GM20000 (cell line): ENCODE measurements at regions not wholly inside any gene's neighbourhood (a gene's known extent, or its start where the extent isn't known, plus 50 kb on each side); places are given as distances from the start of the nearest gene placed in this dataset.

Experiments used
- DNase-seq: peaks from one replicate; pipeline ENCODE4 v3.0.0; 2012; ENCODE audit warnings: low spot score
- TF ChIP-seq, protein P1 (sequence below): IDR thresholded peaks from 2 replicates; pipeline ENCODE4 v1.5.1; 2012; ENCODE audit warnings: mild to moderate bottlenecking, control low read depth; ENCODE audit errors: extremely low read depth, missing control alignments

DNA sequence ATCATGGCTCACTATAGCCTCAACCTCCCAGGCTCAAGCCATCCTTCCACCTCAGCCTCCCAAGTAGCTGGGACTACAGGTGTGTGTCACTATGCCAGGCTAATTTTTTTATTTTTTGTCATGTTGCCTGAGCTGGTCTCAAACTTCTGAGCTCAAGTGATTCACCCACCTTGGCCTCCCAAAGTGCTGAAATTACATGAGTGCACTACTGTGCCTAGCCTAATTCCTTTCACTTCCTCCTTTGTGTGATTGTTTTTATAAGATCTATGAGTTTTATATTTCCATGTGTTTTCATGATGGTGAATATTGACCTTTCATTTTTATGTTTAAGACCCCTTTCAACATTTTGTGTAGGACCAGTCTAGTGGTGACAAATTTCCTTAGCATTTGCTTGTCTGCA is 55.2 kb upstream of the IL12B start:
- no peak for DNase-seq
- TF ChIP-seq, protein P1, sequence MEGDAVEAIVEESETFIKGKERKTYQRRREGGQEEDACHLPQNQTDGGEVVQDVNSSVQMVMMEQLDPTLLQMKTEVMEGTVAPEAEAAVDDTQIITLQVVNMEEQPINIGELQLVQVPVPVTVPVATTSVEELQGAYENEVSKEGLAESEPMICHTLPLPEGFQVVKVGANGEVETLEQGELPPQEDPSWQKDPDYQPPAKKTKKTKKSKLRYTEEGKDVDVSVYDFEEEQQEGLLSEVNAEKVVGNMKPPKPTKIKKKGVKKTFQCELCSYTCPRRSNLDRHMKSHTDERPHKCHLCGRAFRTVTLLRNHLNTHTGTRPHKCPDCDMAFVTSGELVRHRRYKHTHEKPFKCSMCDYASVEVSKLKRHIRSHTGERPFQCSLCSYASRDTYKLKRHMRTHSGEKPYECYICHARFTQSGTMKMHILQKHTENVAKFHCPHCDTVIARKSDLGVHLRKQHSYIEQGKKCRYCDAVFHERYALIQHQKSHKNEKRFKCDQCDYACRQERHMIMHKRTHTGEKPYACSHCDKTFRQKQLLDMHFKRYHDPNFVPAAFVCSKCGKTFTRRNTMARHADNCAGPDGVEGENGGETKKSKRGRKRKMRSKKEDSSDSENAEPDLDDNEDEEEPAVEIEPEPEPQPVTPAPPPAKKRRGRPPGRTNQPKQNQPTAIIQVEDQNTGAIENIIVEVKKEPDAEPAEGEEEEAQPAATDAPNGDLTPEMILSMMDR = no peak

DNA sequence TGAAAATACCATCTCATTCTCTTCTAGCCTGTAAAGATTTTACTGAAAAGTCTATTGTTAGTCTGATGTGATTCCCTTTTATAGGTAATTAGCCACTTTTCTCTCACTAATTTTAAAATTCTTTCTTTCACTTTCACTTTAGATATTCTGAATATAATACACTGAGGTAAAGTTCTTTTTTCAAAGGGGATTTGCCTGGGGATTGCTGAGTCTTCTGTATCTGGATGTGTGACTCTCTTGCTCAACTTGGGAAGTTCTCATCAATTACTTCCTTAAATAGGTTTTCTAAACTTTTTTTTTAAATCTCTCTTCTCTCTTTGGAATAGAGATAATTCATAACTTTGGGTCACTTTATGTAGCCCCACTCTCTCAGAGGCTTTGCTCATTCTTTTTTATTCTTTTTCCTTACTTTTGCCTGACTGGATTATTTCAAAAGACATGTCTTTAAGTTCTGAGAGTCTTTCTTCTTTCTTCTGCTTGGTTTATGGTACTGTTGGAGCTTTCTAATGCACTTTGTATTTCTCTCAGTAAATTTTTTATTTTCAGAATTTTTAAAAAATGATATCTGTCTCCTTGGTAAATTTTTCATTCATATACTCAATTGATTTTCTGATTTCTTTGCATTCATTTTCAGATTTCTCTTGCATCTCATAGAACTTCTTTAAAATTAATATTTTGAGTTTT is 55.9 kb upstream of the IL12B start:
- TF ChIP-seq, protein P1 = no peak
- DNase-seq = no peak

DNA sequence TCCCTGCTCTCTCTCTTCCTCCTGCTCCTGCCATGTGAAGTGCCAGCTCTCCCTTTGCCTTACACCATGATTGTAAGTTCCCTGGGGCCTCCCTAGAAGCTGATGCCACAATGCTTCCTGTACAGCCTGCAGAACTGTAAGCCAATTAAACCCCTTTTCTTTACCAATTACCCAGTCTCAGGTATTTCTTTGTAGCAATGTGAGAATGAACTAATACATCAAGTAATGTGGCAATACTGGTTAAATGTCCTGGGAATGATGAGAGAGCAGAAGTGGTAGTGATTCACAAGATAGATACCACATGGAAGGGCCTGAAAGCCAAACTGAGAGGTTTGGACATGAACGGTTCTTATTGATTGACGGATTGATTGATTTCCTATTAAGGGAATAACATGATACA is 62.6 kb upstream of the IL12B start:
- TF ChIP-seq, protein P1 = no peak
- DNase-seq = no peak

DNA sequence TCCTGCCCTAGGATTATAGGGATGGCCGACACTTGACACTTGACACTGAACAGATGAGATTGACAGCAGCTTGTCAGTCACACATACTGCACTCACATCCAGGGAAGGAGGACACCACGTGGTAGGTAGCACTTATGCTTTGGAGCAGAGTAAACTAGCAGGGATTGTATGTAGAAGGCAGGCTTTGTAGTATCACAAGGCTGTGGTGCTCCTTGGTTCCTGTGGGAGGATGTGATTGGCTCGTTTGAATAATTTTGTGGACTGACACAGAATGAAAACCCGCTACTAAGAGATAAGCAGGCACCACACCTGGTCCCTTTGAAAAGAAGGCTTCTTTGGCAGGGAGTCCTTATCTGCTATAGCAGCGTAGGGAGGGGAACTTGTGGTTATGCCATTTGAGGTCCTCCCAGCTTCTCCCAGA is 63.6 kb upstream of the IL12B start:
- TF ChIP-seq, protein P1 = no peak
- no peak for DNase-seq

GRCh38 chr5:159395202-159395601 is 64.9 kb upstream of the IL12B start:
- TF ChIP-seq, protein P1 = no peak
- no peak for DNase-seq

- TF ChIP-seq, protein P1 = no peak
- no peak for DNase-seq
Observed at GRCh38 chr5:159398936-159399335, 68.6 kb upstream of the IL12B start.

GRCh38 chr5:159400476-159400875 is 70.2 kb upstream of the IL12B start:
- no peak for DNase-seq

More at GRCh38 chr5:159400476-159400875, 70.2 kb upstream of the IL12B start:
- TF ChIP-seq, protein P1 = no peak
